Posterior cingulate gyrus (tissue), 11 donors: ENCODE measurements at regions not wholly inside any gene's neighbourhood (a gene's known extent, or its start where the extent isn't known, plus 50 kb on each side); places are given as distances from the start of the nearest gene placed in this dataset.
A peak's percentile ranks its signal among the peaks of the same experiment; 100 is the strongest.
"Not testable (repeated sequence)": the region's sequence is repeated elsewhere in the genome, so short reads cannot be mapped to it uniquely, and the experiment has no call there.

ENCODE experiments used
- DNase-seq, 10 donors: peaks; one replicate each; pipeline versions ENCODE4 v3.0.0 to v3.0.0-alpha.2; 2020 to 2021; ENCODE audit warnings: mixed read lengths in 3 of 10
- intact Hi-C: fragments of 100-400 bp; cut with DNase I; formaldehyde crosslinking; loops from one replicate; pipeline ENCODE4 v1.15.1; 2023

- DNase-seq = peak in 1 of 10 donors; percentile 62
- intact Hi-C loops = no loop called here
Observed at GRCh38 chr3:164023480-164023879, 1054.8 kb downstream of the SI start.

GRCh38 chr3:164018500-164018899 is 1059.8 kb downstream of the SI start:
- no peak for DNase-seq
- intact Hi-C loops = no loop called here

- DNase-seq = no peak
- intact Hi-C loops = no loop called here
Observed at GRCh38 chr3:164007765-164008164, 1070.5 kb downstream of the SI start.

GRCh38 chr3:164004205-164004604 is 1074.1 kb downstream of the SI start:
- peak in 2 of 10 donors; percentile 57 to 68 for DNase-seq
- intact Hi-C loops = no loop called here

GRCh38 chr3:164003016-164003415 is 1075.3 kb downstream of the SI start:
- intact Hi-C loops = not testable (repeated sequence)
- DNase-seq = peak in 1 of 10 donors; percentile 78

- no peak for DNase-seq
- intact Hi-C loops = no loop called here
Observed at GRCh38 chr3:163983940-163984339, 1094.4 kb downstream of the SI start.

- DNase-seq = no peak
- intact Hi-C loops = no loop called here
Observed at GRCh38 chr3:163971861-163972260, 1106.4 kb downstream of the SI start.

- no peak for DNase-seq
- intact Hi-C loops = no loop called here
Observed at GRCh38 chr3:163957072-163957471, 1121.2 kb downstream of the SI start.

GRCh38 chr3:163953526-163953925 is 1124.8 kb downstream of the SI start:
- DNase-seq = peak in 2 of 10 donors; percentile 53 to 74
- intact Hi-C loops = no loop called here

GRCh38 chr3:163952499-163952898 is 1125.8 kb downstream of the SI start:
- intact Hi-C loops = no loop called here
- peak in 1 of 10 donors; percentile 9 for DNase-seq

GRCh38 chr3:163951397-163951987 is 1126.8 kb downstream of the SI start:
- no peak for DNase-seq
- intact Hi-C loops = no loop called here

GRCh38 chr3:163946785-163947184 is 1131.5 kb downstream of the SI start:
- intact Hi-C loops = no loop called here
- no peak for DNase-seq

- intact Hi-C loops = no loop called here
- DNase-seq = no peak
Observed at GRCh38 chr3:163943664-163944063, 1134.6 kb downstream of the SI start.

- intact Hi-C loops = no loop called here
- DNase-seq = peak in 1 of 10 donors; percentile 55
Observed at GRCh38 chr3:163939926-163940325, 1138.4 kb downstream of the SI start.

- no peak for DNase-seq
- intact Hi-C loops = no loop called here
Observed at GRCh38 chr3:163936543-163936942, 1141.8 kb downstream of the SI start.

- intact Hi-C loops = no loop called here
- no peak for DNase-seq
Observed at GRCh38 chr3:163935411-163935810, 1142.9 kb downstream of the SI start.

GRCh38 chr3:163929069-163929652 is 1149.1 kb downstream of the SI start:
- no peak for DNase-seq
- intact Hi-C loops = no loop called here

- intact Hi-C loops = no loop called here
- DNase-seq = no peak
Observed at GRCh38 chr3:163927521-163927920, 1150.8 kb downstream of the SI start.

- intact Hi-C loops = no loop called here
- no peak for DNase-seq
Observed at GRCh38 chr3:163924600-163924999, 1153.7 kb downstream of the SI start.

GRCh38 chr3:163919154-163919553 is 1159.1 kb downstream of the SI start:
- intact Hi-C loops = no loop called here
- no peak for DNase-seq

- no peak for DNase-seq
- intact Hi-C loops = no loop called here
Observed at GRCh38 chr3:163916596-163917560, 1161.4 kb downstream of the SI start.
